Prostate gland (tissue), 2 donors: ENCODE measurements at regions not wholly inside any gene's neighbourhood (a gene's known extent, or its start where the extent isn't known, plus 50 kb on each side); places are given as distances from the start of the nearest gene placed in this dataset.

Source experiments
- DNase-seq: peaks from one replicate; pipeline ENCODE4 v3.0.0-alpha.2; 2019; ENCODE audit warnings: low spot score
- H3K27ac ChIP-seq, 2 donors: fragments of 200-600 bp; sonication (generic); 2 replicates each; pipeline ENCODE4 v1.5.1; 2017 to 2019
- H3K27me3 ChIP-seq: fragments of 200-600 bp; sonication (generic); replicated peaks from 2 replicates; pipeline ENCODE4 v1.5.1; 2019; ENCODE audit not compliant: insufficient read depth
- H3K36me3 ChIP-seq, 2 donors: fragments of 200-600 bp; sonication (generic); 1 replicate in 1 of 2; 2 replicates in 1 of 2; pipeline versions ENCODE4 v1.5.1 to v1.8.1; 2017 to 2019
- H3K4me1 ChIP-seq: fragments of 200-600 bp; sonication (generic); replicated peaks from 2 replicates; pipeline ENCODE4 v1.5.1; 2019
- H3K4me3 ChIP-seq, 2 donors: fragments of 200-600 bp; sonication (generic); 2 replicates each; pipeline ENCODE4 v1.5.1; 2017 to 2019
- H3K9me3 ChIP-seq: fragments of 200-600 bp; sonication (generic); 2 replicates; pipeline ENCODE4 v1.5.1; 2017
- POLR2A ChIP-seq: fragments of 450-650 bp; IDR thresholded peaks from one replicate; pipeline ENCODE4 v1.6.1; 2016; ENCODE audit warnings: antibody characterized with exemption, mild to moderate bottlenecking
- POLR2AphosphoS5 ChIP-seq: sonication (generic); formaldehyde crosslinking; IDR thresholded peaks from one replicate; pipeline ENCODE4 v1.6.1; 2017; ENCODE audit warnings: antibody characterized with exemption
- WGBS: methylation state at CpG from one replicate; pipeline ENCODE4 v1.1.5; 2018; 5-methylcytosine and 5-hydroxymethylcytosine counted together
- intact Hi-C: fragments of 100-400 bp; cut with DNase I; formaldehyde crosslinking; loops from one replicate; pipeline ENCODE4 v1.14.2; 2022
- TF ChIP-seq, protein P1 (sequence below), 4 experiments: fragments of 200-600 bp in 2 of 4; fragments of 450-650 bp in 2 of 4; sonication (generic) in 2 of 4; IDR thresholded peaks; 1 replicate in 3 of 4; 2 replicates in 1 of 4; pipeline ENCODE4 v1.5.1; 2016 to 2019; ENCODE audit warnings: antibody characterized with exemption in 4 of 4, mild to moderate bottlenecking in 2 of 4, moderate library complexity in 2 of 4

DNA sequence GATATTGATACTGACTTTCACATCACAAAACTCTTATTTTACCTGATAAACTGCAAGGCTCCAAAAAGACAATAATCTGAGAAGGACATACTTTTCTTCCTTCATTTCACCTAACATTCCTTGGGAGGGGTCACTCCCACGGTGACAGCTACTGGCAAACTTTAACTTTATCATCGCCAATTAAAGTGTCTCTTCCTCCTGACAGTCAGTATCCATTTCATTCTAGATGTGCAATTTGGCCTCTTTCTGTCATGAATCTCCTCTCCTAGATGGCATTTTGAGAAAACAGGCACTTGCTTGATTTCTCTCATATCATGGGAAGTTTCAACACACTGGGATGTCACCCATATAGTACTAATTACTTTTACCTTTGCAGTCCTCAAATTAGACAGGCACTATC, 413.5 kb upstream of the CCNG1 start:
- 42% methylated on average over 2 of the region's 2 CpGs for WGBS
- Histone ChIP-seq H3K4me3 (no peak overlapping the region), H3K4me1 (no peaks in the 10 kb centered on the region), H3K36me3 (no peaks in the 10 kb centered on the region), H3K9me3 (no peaks in the 10 kb centered on the region), H3K27me3 (no peaks in the 10 kb centered on the region), H3K27ac (no peak overlapping the region)
- intact Hi-C loops, result no loop called here
- TF ChIP-seq, protein P1, sequence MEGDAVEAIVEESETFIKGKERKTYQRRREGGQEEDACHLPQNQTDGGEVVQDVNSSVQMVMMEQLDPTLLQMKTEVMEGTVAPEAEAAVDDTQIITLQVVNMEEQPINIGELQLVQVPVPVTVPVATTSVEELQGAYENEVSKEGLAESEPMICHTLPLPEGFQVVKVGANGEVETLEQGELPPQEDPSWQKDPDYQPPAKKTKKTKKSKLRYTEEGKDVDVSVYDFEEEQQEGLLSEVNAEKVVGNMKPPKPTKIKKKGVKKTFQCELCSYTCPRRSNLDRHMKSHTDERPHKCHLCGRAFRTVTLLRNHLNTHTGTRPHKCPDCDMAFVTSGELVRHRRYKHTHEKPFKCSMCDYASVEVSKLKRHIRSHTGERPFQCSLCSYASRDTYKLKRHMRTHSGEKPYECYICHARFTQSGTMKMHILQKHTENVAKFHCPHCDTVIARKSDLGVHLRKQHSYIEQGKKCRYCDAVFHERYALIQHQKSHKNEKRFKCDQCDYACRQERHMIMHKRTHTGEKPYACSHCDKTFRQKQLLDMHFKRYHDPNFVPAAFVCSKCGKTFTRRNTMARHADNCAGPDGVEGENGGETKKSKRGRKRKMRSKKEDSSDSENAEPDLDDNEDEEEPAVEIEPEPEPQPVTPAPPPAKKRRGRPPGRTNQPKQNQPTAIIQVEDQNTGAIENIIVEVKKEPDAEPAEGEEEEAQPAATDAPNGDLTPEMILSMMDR (IDR thresholded peaks at IDR 0.05), result no peak
- TF ChIP-seq POLR2A (no peak), POLR2AphosphoS5 (no peak)
- DNase-seq, result no peak

GRCh38 chr5:163024936-163025335, 412.5 kb upstream of the CCNG1 start:
- no peak for DNase-seq
- no peak overlapping the region for H3K27ac ChIP-seq
- no peaks in the 10 kb centered on the region for H3K4me1 ChIP-seq
- no peaks in the 10 kb centered on the region for H3K36me3 ChIP-seq
- intact Hi-C loops, result no loop called here
- TF ChIP-seq POLR2AphosphoS5 (no peak), POLR2A (no peak)
- TF ChIP-seq, protein P1 (IDR thresholded peaks at IDR 0.05), result no peak
- no peak overlapping the region for H3K4me3 ChIP-seq
- no peaks in the 10 kb centered on the region for H3K9me3 ChIP-seq
- WGBS, result 84% methylated on average over 7 of the region's 7 CpGs
- H3K27me3 ChIP-seq, result no peaks in the 10 kb centered on the region

- Histone ChIP-seq H3K36me3 (no peaks in the 10 kb centered on the region), H3K4me3 (no peak overlapping the region), H3K27me3 (no peaks in the 10 kb centered on the region), H3K9me3 (no peaks in the 10 kb centered on the region), H3K27ac (no peak overlapping the region), H3K4me1 (no peaks in the 10 kb centered on the region)
- DNase-seq, result no peak
- TF ChIP-seq POLR2AphosphoS5 (no peak), POLR2A (no peak)
- TF ChIP-seq, protein P1 (IDR thresholded peaks at IDR 0.05), result no peak
- intact Hi-C loops, result no loop called here
- WGBS, result 30% methylated on average over 3 of the region's 3 CpGs
Measured at GRCh38 chr5:163033656-163034055, 403.7 kb upstream of the CCNG1 start.

- WGBS, result 71% methylated on average over 1 of the region's 1 CpG
- no peaks in the 10 kb centered on the region for H3K9me3 ChIP-seq
- intact Hi-C loops, result no loop called here
- no peaks in the 10 kb centered on the region for H3K36me3 ChIP-seq
- no peak overlapping the region for H3K4me3 ChIP-seq
- H3K4me1 ChIP-seq, result no peaks in the 10 kb centered on the region
- no peaks in the 10 kb centered on the region for H3K27me3 ChIP-seq
- DNase-seq, result no peak
- TF ChIP-seq, protein P1 (IDR thresholded peaks at IDR 0.05), result no peak
- TF ChIP-seq POLR2AphosphoS5 (no peak), POLR2A (no peak)
- H3K27ac ChIP-seq, result no peak overlapping the region
Measured at GRCh38 chr5:163041254-163041653, 396.1 kb upstream of the CCNG1 start.

DNA sequence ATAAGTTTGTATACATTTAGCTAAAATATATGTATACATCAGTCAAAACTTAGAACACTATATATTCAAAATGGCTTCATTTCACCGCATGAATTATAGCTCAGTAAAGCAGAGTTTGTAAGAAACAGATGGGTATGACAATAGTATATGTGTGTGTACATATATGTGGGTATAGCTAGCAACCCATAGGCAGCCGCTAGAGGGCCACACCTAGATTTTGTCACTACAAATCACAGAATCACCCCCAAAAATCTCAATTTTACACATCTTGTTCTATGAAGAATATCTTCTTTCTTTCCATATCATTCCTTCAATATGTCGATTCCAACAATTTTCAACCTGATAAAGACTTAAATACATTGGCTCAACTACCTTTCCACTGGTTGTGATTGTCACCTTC, 357.8 kb upstream of the CCNG1 start:
- Histone ChIP-seq H3K27me3 (no peaks in the 10 kb centered on the region), H3K4me3 (no peak overlapping the region), H3K36me3 (no peaks in the 10 kb centered on the region), H3K27ac (no peak overlapping the region), H3K9me3 (no peaks in the 10 kb centered on the region), H3K4me1 (no peaks in the 10 kb centered on the region)
- WGBS, result 62% methylated on average over 3 of the region's 3 CpGs
- no peak for DNase-seq
- intact Hi-C loops, result no loop called here
- TF ChIP-seq, protein P1 (IDR thresholded peaks at IDR 0.05), result no peak
- TF ChIP-seq POLR2A, result no peak
- TF ChIP-seq POLR2AphosphoS5, result no peak
